ENCODE measurements at regions not wholly inside any gene's neighbourhood (a gene's known extent, or its start where the extent isn't known, plus 50 kb on each side); places are given as distances from the start of the nearest gene placed in this dataset.

DNA sequence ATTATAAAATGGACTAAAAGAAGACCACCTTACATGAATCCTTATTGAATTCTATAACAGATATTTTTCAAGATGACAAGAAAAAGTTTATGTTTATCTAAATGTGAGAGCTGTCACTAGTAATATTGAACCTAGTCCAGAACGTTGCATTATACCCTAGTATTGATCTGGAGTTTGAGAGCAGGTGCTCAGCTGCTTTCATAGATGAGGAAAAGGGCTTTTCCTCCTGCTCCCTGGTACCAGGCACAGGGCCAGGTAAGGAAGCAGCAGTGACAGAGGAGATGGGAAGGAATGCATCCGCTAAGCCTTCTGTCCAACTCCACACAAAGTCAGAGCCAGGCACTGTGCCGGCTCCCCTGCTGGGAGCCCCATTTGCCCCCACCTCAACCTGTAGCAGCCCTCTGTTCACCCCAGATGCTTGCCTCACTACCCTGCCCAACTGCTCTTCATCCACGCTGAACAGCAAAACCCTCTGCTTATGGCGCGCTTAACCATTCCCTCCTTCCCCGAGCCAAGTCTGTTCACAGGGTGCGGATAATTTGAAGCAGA, 393.1 kb downstream of the FRK start:
- Histone ChIP-seq H2AFZ (replicated peaks) (no peak overlapping the region), H3K4me3 (no peak overlapping the region), H3K27ac (no peak overlapping the region), H3K79me2 (ENCODE audit: low read depth) (no peaks in the 10 kb centered on the region), H3K27me3 (no peaks in the 10 kb centered on the region), H3K4me2 (no peak overlapping the region), H3K9me3 (ENCODE audit: low read depth) (no peaks in the 10 kb centered on the region), H3K36me3 (no peaks in the 10 kb centered on the region), H3F3A (ENCODE audit: low read depth) (no peaks in the 10 kb centered on the region), H3K9ac (no peak overlapping the region), H3K4me1 (no peaks in the 10 kb centered on the region), H4K20me1 (ENCODE audit: low read depth) (no peaks in the 10 kb centered on the region)
- Mint-ChIP-seq H3K27me3 (ENCODE audit: insufficient read depth, low read depth) (no peaks in the 10 kb centered on the region), H3K4me1 (peaks cover 4% of the 10 kb centered on the region), H3K9me3 (no peaks in the 10 kb centered on the region), H3K36me3 (no peaks in the 10 kb centered on the region), H3K27ac (no peak overlapping the region), H3K4me3 (no peak overlapping the region)
- TF ChIP-seq, protein P1, sequence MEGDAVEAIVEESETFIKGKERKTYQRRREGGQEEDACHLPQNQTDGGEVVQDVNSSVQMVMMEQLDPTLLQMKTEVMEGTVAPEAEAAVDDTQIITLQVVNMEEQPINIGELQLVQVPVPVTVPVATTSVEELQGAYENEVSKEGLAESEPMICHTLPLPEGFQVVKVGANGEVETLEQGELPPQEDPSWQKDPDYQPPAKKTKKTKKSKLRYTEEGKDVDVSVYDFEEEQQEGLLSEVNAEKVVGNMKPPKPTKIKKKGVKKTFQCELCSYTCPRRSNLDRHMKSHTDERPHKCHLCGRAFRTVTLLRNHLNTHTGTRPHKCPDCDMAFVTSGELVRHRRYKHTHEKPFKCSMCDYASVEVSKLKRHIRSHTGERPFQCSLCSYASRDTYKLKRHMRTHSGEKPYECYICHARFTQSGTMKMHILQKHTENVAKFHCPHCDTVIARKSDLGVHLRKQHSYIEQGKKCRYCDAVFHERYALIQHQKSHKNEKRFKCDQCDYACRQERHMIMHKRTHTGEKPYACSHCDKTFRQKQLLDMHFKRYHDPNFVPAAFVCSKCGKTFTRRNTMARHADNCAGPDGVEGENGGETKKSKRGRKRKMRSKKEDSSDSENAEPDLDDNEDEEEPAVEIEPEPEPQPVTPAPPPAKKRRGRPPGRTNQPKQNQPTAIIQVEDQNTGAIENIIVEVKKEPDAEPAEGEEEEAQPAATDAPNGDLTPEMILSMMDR (IDR thresholded peaks at IDR 0.05) = no peak
- TF ChIP-seq EZH2phosphoT487 (IDR thresholded peaks at IDR 0.05) (no peak), EZH2 (IDR thresholded peaks at IDR 0.05) (no peak)
- DNase-seq (ENCODE audit: low spot score) = no peak

DNA sequence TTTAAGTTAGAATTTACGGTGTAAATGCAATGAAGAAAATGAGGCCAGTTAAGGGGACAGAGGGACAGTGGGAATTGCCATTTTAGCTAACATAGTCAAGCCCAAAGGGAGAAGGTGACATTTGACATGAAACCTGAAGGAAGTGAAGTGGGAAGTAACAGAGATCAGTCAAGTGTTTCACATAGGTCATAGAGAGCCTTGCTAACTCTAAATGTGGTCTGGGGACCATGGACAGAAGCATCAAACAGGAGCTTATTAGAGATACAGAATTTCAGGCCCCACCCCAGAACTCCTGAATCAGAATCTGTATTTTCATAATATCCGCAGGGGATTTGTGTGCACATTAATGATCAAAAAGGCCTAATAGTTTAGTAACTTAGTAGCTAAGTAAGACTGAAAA, 393.7 kb downstream of the FRK start:
- no peaks in the 10 kb centered on the region for H3K36me3 ChIP-seq
- no peak overlapping the region for H2AFZ ChIP-seq (replicated peaks)
- Mint-ChIP-seq H3K36me3 (no peaks in the 10 kb centered on the region), H3K4me3 (no peak overlapping the region), H3K4me1 (peaks cover 4% of the 10 kb centered on the region), H3K27me3 (ENCODE audit: insufficient read depth, low read depth) (no peaks in the 10 kb centered on the region), H3K27ac (no peak overlapping the region), H3K9me3 (no peaks in the 10 kb centered on the region)
- no peaks in the 10 kb centered on the region for H3K27me3 ChIP-seq
- H3K79me2 ChIP-seq (ENCODE audit: low read depth) = no peaks in the 10 kb centered on the region
- H3K4me3 ChIP-seq = no peak overlapping the region
- H3K27ac ChIP-seq = no peak overlapping the region
- TF ChIP-seq EZH2 (IDR thresholded peaks at IDR 0.05) (no peak), EZH2phosphoT487 (IDR thresholded peaks at IDR 0.05) (no peak)
- TF ChIP-seq, protein P1 (IDR thresholded peaks at IDR 0.05) = no peak
- no peaks in the 10 kb centered on the region for H3K9me3 ChIP-seq (ENCODE audit: low read depth)
- H3K4me1 ChIP-seq = no peaks in the 10 kb centered on the region
- no peaks in the 10 kb centered on the region for H3F3A ChIP-seq (ENCODE audit: low read depth)
- H3K4me2 ChIP-seq = no peak overlapping the region
- H3K9ac ChIP-seq = no peak overlapping the region
- H4K20me1 ChIP-seq (ENCODE audit: low read depth) = no peaks in the 10 kb centered on the region
- DNase-seq (ENCODE audit: low spot score) = no peak

DNA sequence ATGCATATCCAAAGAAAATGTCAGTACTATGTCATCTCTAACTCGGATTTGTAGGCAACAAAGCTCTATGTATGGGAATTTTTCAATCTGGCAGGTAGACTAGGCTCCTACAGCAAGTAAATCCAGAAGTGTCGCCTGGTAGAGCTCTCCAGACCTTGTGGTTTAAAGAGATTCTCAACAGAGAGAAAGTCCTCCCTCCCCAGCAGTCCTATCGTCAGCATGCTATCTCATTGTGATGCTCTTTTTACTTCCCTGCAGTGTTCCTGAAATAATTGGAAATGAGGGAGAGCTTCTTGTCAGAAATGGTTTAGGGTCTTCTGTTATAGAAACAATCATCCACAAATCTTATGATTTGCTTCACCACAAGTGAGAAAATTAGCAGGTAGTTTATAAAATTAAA, 395.4 kb downstream of the FRK start:
- H3K36me3 Mint-ChIP-seq = no peaks in the 10 kb centered on the region

More for the DNA sequence above, 395.4 kb downstream of the FRK start:
- Histone ChIP-seq H4K20me1 (ENCODE audit: low read depth) (no peaks in the 10 kb centered on the region), H3K79me2 (ENCODE audit: low read depth) (no peaks in the 10 kb centered on the region), H3K27me3 (no peaks in the 10 kb centered on the region), H3K27ac (no peak overlapping the region), H2AFZ (replicated peaks) (no peak overlapping the region), H3K4me3 (no peak overlapping the region), H3F3A (ENCODE audit: low read depth) (no peaks in the 10 kb centered on the region), H3K4me2 (no peak overlapping the region), H3K9me3 (ENCODE audit: low read depth) (no peaks in the 10 kb centered on the region), H3K9ac (no peak overlapping the region), H3K4me1 (no peaks in the 10 kb centered on the region), H3K36me3 (no peaks in the 10 kb centered on the region)
- TF ChIP-seq, protein P1 (IDR thresholded peaks at IDR 0.05) = no peak
- no peak for TF ChIP-seq EZH2 (IDR thresholded peaks at IDR 0.05)
- no peak for TF ChIP-seq EZH2phosphoT487 (IDR thresholded peaks at IDR 0.05)
- no peak overlapping the region for H3K4me3 Mint-ChIP-seq
- H3K27ac Mint-ChIP-seq = no peak overlapping the region
- H3K4me1 Mint-ChIP-seq = peaks cover 4% of the 10 kb centered on the region
- H3K27me3 Mint-ChIP-seq (ENCODE audit: insufficient read depth, low read depth) = no peaks in the 10 kb centered on the region
- no peaks in the 10 kb centered on the region for H3K9me3 Mint-ChIP-seq
- no peak for DNase-seq (ENCODE audit: low spot score)

Measured in neural progenitor cell (in vitro differentiated cells).